Choroid plexus epithelial cell (primary cell): ENCODE measurements at regions not wholly inside any gene's neighbourhood (a gene's known extent, or its start where the extent isn't known, plus 50 kb on each side); places are given as distances from the start of the nearest gene placed in this dataset.

ENCODE experiments used
- DNase-seq: peaks from one replicate; pipeline ENCODE4 v3.0.0-alpha.2; 2010; ENCODE audit warnings: low read depth
- H3K4me3 ChIP-seq: 2 replicates; pipeline ENCODE4 v1.5.1; 2011; ENCODE audit warnings: low read depth, mild to moderate bottlenecking, control low read depth, low read length, moderate library complexity
- CTCF ChIP-seq: conservative IDR thresholded peaks from 2 replicates; pipeline ENCODE4 v1.5.1; 2011; ENCODE audit warnings: low read depth, mild to moderate bottlenecking, control low read depth, inconsistent platforms, low read length, moderate library complexity

- H3K4me3 ChIP-seq: no peak overlapping the region
- DNase-seq: no peak
- no peak for TF ChIP-seq CTCF
These were observed 92.6 kb downstream of the OLFM4 start for GRCh38 chr13:53121131-53121773.

GRCh38 chr13:53121919-53122318 is 93.3 kb downstream of the OLFM4 start:
- DNase-seq: no peak
- TF ChIP-seq CTCF: no peak

GRCh38 chr13:53123536-53123935 is 94.9 kb downstream of the OLFM4 start:
- no peak overlapping the region for H3K4me3 ChIP-seq
- TF ChIP-seq CTCF: no peak
- DNase-seq: no peak

More at GRCh38 chr13:53121919-53122318, 93.3 kb downstream of the OLFM4 start:
- H3K4me3 ChIP-seq: no peak overlapping the region

GRCh38 chr13:53124623-53125022 is 96.0 kb downstream of the OLFM4 start:
- DNase-seq: no peak
- H3K4me3 ChIP-seq: no peak overlapping the region

GRCh38 chr13:53126841-53127245 is 98.2 kb downstream of the OLFM4 start:
- H3K4me3 ChIP-seq: no peak overlapping the region
- DNase-seq: no peak
- no peak for TF ChIP-seq CTCF

More at GRCh38 chr13:53124623-53125022, 96.0 kb downstream of the OLFM4 start:
- TF ChIP-seq CTCF: no peak

GRCh38 chr13:53127373-53127772 is 98.8 kb downstream of the OLFM4 start:
- no peak for TF ChIP-seq CTCF
- no peak overlapping the region for H3K4me3 ChIP-seq

GRCh38 chr13:53129864-53130393 is 101.3 kb downstream of the OLFM4 start:
- no peak for DNase-seq
- H3K4me3 ChIP-seq: no peak overlapping the region
- no peak for TF ChIP-seq CTCF

More at GRCh38 chr13:53127373-53127772, 98.8 kb downstream of the OLFM4 start:
- no peak for DNase-seq
